Activated CD4-positive, alpha-beta memory T cell treated with anti-CD3 and anti-CD28 coated beads, Interleukin-2, amount 10 ng/mL, durations not matched to agents 7 days and 5 days (primary cell): ENCODE measurements at regions not wholly inside any gene's neighbourhood (a gene's known extent, or its start where the extent isn't known, plus 50 kb on each side); places are given as distances from the start of the nearest gene placed in this dataset.

Experiments
- CTCF ChIA-PET: fragments of 350-600 bp; sonication (Branson Sonifier 250); formaldehyde crosslinking; loops from one replicate; lab custom pipeline; 2021; ENCODE audit warnings: antibody characterized with exemption, inconsistent platforms; lab: Charles Lee
- POLR2A ChIA-PET: fragments of 350-600 bp; sonication (Branson Sonifier 250); formaldehyde crosslinking; loops from one replicate; lab custom pipeline; 2021; ENCODE audit warnings: antibody characterized with exemption; lab: Charles Lee
- DNase-seq: peaks from one replicate; pipeline ENCODE4 v3.0.0-alpha.2; 2020
- H3K27ac Mint-ChIP-seq: one replicate; pipeline ENCODE4 v1.8.0; 2021; ENCODE audit warnings: mild to moderate bottlenecking, mixed read lengths
- H3K27me3 Mint-ChIP-seq: one replicate; pipeline ENCODE4 v1.8.0; 2021; ENCODE audit warnings: mixed read lengths
- H3K36me3 Mint-ChIP-seq: one replicate; pipeline ENCODE4 v1.8.0; 2021; ENCODE audit warnings: low read depth, mixed read lengths
- H3K4me1 Mint-ChIP-seq: one replicate; pipeline ENCODE4 v1.8.0; 2021; ENCODE audit warnings: mixed read lengths
- H3K4me3 Mint-ChIP-seq: one replicate; pipeline ENCODE4 v1.8.0; 2021; ENCODE audit warnings: mild to moderate bottlenecking, mixed read lengths
- H3K9me3 Mint-ChIP-seq: one replicate; pipeline ENCODE4 v1.8.0; 2021; ENCODE audit warnings: mixed read lengths

- no peak overlapping the region for H3K27ac Mint-ChIP-seq
- peaks cover 13% of the 10 kb centered on the region for H3K27me3 Mint-ChIP-seq
- H3K36me3 Mint-ChIP-seq = no peaks in the 10 kb centered on the region
- DNase-seq = no peak
- POLR2A ChIA-PET = no interaction called here
- CTCF ChIA-PET = no interaction called here
- no peak overlapping the region for H3K4me3 Mint-ChIP-seq
- H3K4me1 Mint-ChIP-seq = no peaks in the 10 kb centered on the region
- H3K9me3 Mint-ChIP-seq = no peaks in the 10 kb centered on the region
Observed at GRCh38 chr10:10786109-10787090, 231.3 kb upstream of the CELF2 start.

GRCh38 chr10:10787586-10787985 is 230.1 kb upstream of the CELF2 start:
- POLR2A ChIA-PET = no interaction called here
- H3K9me3 Mint-ChIP-seq = no peaks in the 10 kb centered on the region
- CTCF ChIA-PET = no interaction called here
- no peak overlapping the region for H3K27ac Mint-ChIP-seq
- no peaks in the 10 kb centered on the region for H3K36me3 Mint-ChIP-seq
- no peak for DNase-seq
- peaks cover 18% of the 10 kb centered on the region for H3K27me3 Mint-ChIP-seq
- no peak overlapping the region for H3K4me3 Mint-ChIP-seq
- no peaks in the 10 kb centered on the region for H3K4me1 Mint-ChIP-seq

- peaks cover 23% of the 10 kb centered on the region for H3K27me3 Mint-ChIP-seq
- no peak overlapping the region for H3K27ac Mint-ChIP-seq
- ChIA-PET POLR2A (no interaction called here), CTCF (no interaction called here)
- H3K36me3 Mint-ChIP-seq = no peaks in the 10 kb centered on the region
- no peaks in the 10 kb centered on the region for H3K9me3 Mint-ChIP-seq
- DNase-seq = no peak
- H3K4me3 Mint-ChIP-seq = no peak overlapping the region
- no peaks in the 10 kb centered on the region for H3K4me1 Mint-ChIP-seq
Observed at GRCh38 chr10:10788761-10789160, 228.9 kb upstream of the CELF2 start.

- Mint-ChIP-seq H3K4me1 (no peaks in the 10 kb centered on the region), H3K27ac (no peak overlapping the region), H3K36me3 (no peaks in the 10 kb centered on the region), H3K4me3 (no peak overlapping the region), H3K27me3 (peaks cover 23% of the 10 kb centered on the region), H3K9me3 (no peaks in the 10 kb centered on the region)
- POLR2A ChIA-PET = no interaction called here
- no peak for DNase-seq
- CTCF ChIA-PET = no interaction called here
Observed at GRCh38 chr10:10791869-10792268, 225.8 kb upstream of the CELF2 start.

- Mint-ChIP-seq H3K27ac (no peak overlapping the region), H3K4me1 (no peaks in the 10 kb centered on the region), H3K27me3 (peaks cover 21% of the 10 kb centered on the region), H3K9me3 (no peaks in the 10 kb centered on the region), H3K36me3 (no peaks in the 10 kb centered on the region), H3K4me3 (no peak overlapping the region)
- no peak for DNase-seq
- ChIA-PET POLR2A (no interaction called here), CTCF (no interaction called here)
Observed at GRCh38 chr10:10792681-10793080, 225.0 kb upstream of the CELF2 start.

GRCh38 chr10:10794046-10794445 is 223.6 kb upstream of the CELF2 start:
- H3K27ac Mint-ChIP-seq = no peak overlapping the region
- H3K4me3 Mint-ChIP-seq = no peak overlapping the region

GRCh38 chr10:10794791-10795191 is 222.9 kb upstream of the CELF2 start:
- no peak overlapping the region for H3K4me3 Mint-ChIP-seq
- no peaks in the 10 kb centered on the region for H3K4me1 Mint-ChIP-seq
- POLR2A ChIA-PET = no interaction called here
- H3K27me3 Mint-ChIP-seq = peaks cover 20% of the 10 kb centered on the region
- H3K27ac Mint-ChIP-seq = no peak overlapping the region
- H3K36me3 Mint-ChIP-seq = no peaks in the 10 kb centered on the region
- DNase-seq = no peak
- no peaks in the 10 kb centered on the region for H3K9me3 Mint-ChIP-seq
- CTCF ChIA-PET = no interaction called here

More at GRCh38 chr10:10794046-10794445, 223.6 kb upstream of the CELF2 start:
- peaks cover 20% of the 10 kb centered on the region for H3K27me3 Mint-ChIP-seq
- no peaks in the 10 kb centered on the region for H3K4me1 Mint-ChIP-seq
- DNase-seq = no peak
- no peaks in the 10 kb centered on the region for H3K36me3 Mint-ChIP-seq
- CTCF ChIA-PET = no interaction called here
- H3K9me3 Mint-ChIP-seq = no peaks in the 10 kb centered on the region
- POLR2A ChIA-PET = no interaction called here

GRCh38 chr10:10796061-10796773 is 221.5 kb upstream of the CELF2 start:
- Mint-ChIP-seq H3K4me3 (no peak overlapping the region), H3K27ac (no peak overlapping the region), H3K4me1 (no peaks in the 10 kb centered on the region), H3K36me3 (no peaks in the 10 kb centered on the region), H3K27me3 (peaks cover 16% of the 10 kb centered on the region), H3K9me3 (no peaks in the 10 kb centered on the region)
- ChIA-PET CTCF (no interaction called here), POLR2A (no interaction called here)
- no peak for DNase-seq

GRCh38 chr10:10796774-10797415 is 220.8 kb upstream of the CELF2 start:
- DNase-seq = no peak
- ChIA-PET POLR2A (no interaction called here), CTCF (no interaction called here)
- Mint-ChIP-seq H3K4me1 (no peaks in the 10 kb centered on the region), H3K27me3 (peaks cover 16% of the 10 kb centered on the region), H3K36me3 (no peaks in the 10 kb centered on the region), H3K9me3 (no peaks in the 10 kb centered on the region), H3K4me3 (no peak overlapping the region), H3K27ac (no peak overlapping the region)

GRCh38 chr10:10797513-10797912 is 220.2 kb upstream of the CELF2 start:
- no peak for DNase-seq
- Mint-ChIP-seq H3K27me3 (peaks cover 13% of the 10 kb centered on the region), H3K36me3 (no peaks in the 10 kb centered on the region), H3K27ac (no peak overlapping the region), H3K4me1 (no peaks in the 10 kb centered on the region), H3K4me3 (no peak overlapping the region), H3K9me3 (no peaks in the 10 kb centered on the region)
- ChIA-PET POLR2A (no interaction called here), CTCF (no interaction called here)

GRCh38 chr10:10798102-10798863 is 219.4 kb upstream of the CELF2 start:
- Mint-ChIP-seq H3K36me3 (no peaks in the 10 kb centered on the region), H3K27ac (no peak overlapping the region), H3K27me3 (peaks cover 9% of the 10 kb centered on the region), H3K9me3 (no peaks in the 10 kb centered on the region), H3K4me1 (no peaks in the 10 kb centered on the region), H3K4me3 (no peak overlapping the region)
- no peak for DNase-seq
- CTCF ChIA-PET = no interaction called here
- POLR2A ChIA-PET = no interaction called here

- H3K27me3 Mint-ChIP-seq = peaks cover 7% of the 10 kb centered on the region
- ChIA-PET POLR2A (no interaction called here), CTCF (no interaction called here)
- no peaks in the 10 kb centered on the region for H3K36me3 Mint-ChIP-seq
- H3K4me1 Mint-ChIP-seq = no peaks in the 10 kb centered on the region
- H3K4me3 Mint-ChIP-seq = no peak overlapping the region
- DNase-seq = no peak
- H3K27ac Mint-ChIP-seq = no peak overlapping the region
- H3K9me3 Mint-ChIP-seq = no peaks in the 10 kb centered on the region
Observed at GRCh38 chr10:10798864-10799192, 218.8 kb upstream of the CELF2 start.

GRCh38 chr10:10800961-10801360 is 216.7 kb upstream of the CELF2 start:
- DNase-seq = no peak
- POLR2A ChIA-PET = no interaction called here
- CTCF ChIA-PET = no interaction called here
- Mint-ChIP-seq H3K36me3 (no peaks in the 10 kb centered on the region), H3K4me1 (no peaks in the 10 kb centered on the region), H3K27ac (no peak overlapping the region), H3K4me3 (no peak overlapping the region), H3K9me3 (no peaks in the 10 kb centered on the region), H3K27me3 (peaks cover 7% of the 10 kb centered on the region)
